SK-N-SH (cell line): ENCODE measurements at regions not wholly inside any gene's neighbourhood (a gene's known extent, or its start where the extent isn't known, plus 50 kb on each side); places are given as distances from the start of the nearest gene placed in this dataset.

Source experiments
- CTCF ChIA-PET: fragments of 300-600, 350-600 bp; formaldehyde crosslinking; extraction: SDS; loops from one replicate; lab custom pipeline; 2021; lab: Yijun Ruan, JAX
- POLR2A ChIA-PET: fragments of 350-600 bp; sonication (Branson Sonifier 250); formaldehyde crosslinking; extraction: SDS; loops from one replicate; lab custom pipeline; 2020; ENCODE audit warnings: antibody characterized with exemption, inconsistent platforms; lab: Yijun Ruan, JAX
- DNase-seq: peaks from one replicate; pipeline ENCODE4 v3.0.0; 2012
- H2AFZ ChIP-seq: fragments of 200-600 bp; sonication (generic); 2 replicates; pipeline ENCODE4 v1.8.1; 2016; ENCODE audit warnings: antibody characterized with exemption, mild to moderate bottlenecking, low read depth
- H3F3A ChIP-seq: fragments of 200-600 bp; sonication (generic); replicated peaks from 2 replicates; pipeline ENCODE3; 2016; ENCODE audit warnings: antibody characterized with exemption, mild to moderate bottlenecking; ENCODE audit not compliant: insufficient read depth
- H3K27ac ChIP-seq, 2 experiments: fragments of 200-500 bp in 1 of 2; fragments of 200-600 bp in 1 of 2; sonication (Bioruptor generic) in 1 of 2; sonication (generic), shearing (Covaris generic) in 1 of 2; 2 replicates each; pipeline versions ENCODE4 v1.5.1 to v1.6.1; 2014 to 2016; ENCODE audit warnings: low read depth in 2 of 2, inconsistent platforms in 1 of 2, low read length in 1 of 2, mild to moderate bottlenecking in 1 of 2, mixed read lengths in 1 of 2
- H3K27me3 ChIP-seq: fragments of 200-600 bp; sonication (generic), shearing (Covaris generic); 2 replicates; pipeline ENCODE4 v1.6.1; 2016; ENCODE audit warnings: mixed run types; ENCODE audit not compliant: insufficient read depth
- H3K36me3 ChIP-seq, 2 experiments: fragments of 200-500 bp in 1 of 2; fragments of 200-600 bp in 1 of 2; sonication (Bioruptor generic) in 1 of 2; sonication (generic) in 1 of 2; replicated peaks in 1 of 2; 2 replicates each; pipeline versions ENCODE3 to v1.5.1; 2014 to 2016; ENCODE audit warnings: low read length in 1 of 2, mild to moderate bottlenecking in 1 of 2; ENCODE audit not compliant: insufficient read depth in 2 of 2, control insufficient read depth in 1 of 2
- H3K4me1 ChIP-seq, 2 experiments: fragments of 200-500 bp in 1 of 2; fragments of 200-600 bp in 1 of 2; sonication (Bioruptor generic) in 1 of 2; sonication (generic), shearing (Covaris generic) in 1 of 2; 2 replicates each; pipeline versions ENCODE4 v1.5.1 to v1.6.1; 2014 to 2016; ENCODE audit warnings: low read depth in 1 of 2, low read length in 1 of 2, mixed run types in 1 of 2; ENCODE audit not compliant: insufficient read depth in 2 of 2, control insufficient read depth in 1 of 2
- H3K4me2 ChIP-seq: fragments of 200-600 bp; sonication (generic), shearing (Covaris generic); 2 replicates; pipeline ENCODE4 v1.6.1; 2017; ENCODE audit warnings: mixed run types
- H3K4me3 ChIP-seq, 2 experiments: fragments of 200-500 bp in 1 of 2; fragments of 200-600 bp in 1 of 2; sonication (Bioruptor generic) in 1 of 2; sonication (generic), shearing (Covaris generic) in 1 of 2; 2 replicates each; pipeline versions ENCODE4 v1.5.1 to v1.8.1; 2014 to 2016; ENCODE audit warnings: low read depth in 2 of 2, inconsistent platforms in 1 of 2, low read length in 1 of 2, mild to moderate bottlenecking in 1 of 2, mixed read lengths in 1 of 2, moderate library complexity in 1 of 2
- H3K79me2 ChIP-seq: fragments of 200-600 bp; sonication (generic); 2 replicates; pipeline ENCODE4 v1.8.1; 2017; ENCODE audit warnings: mild to moderate bottlenecking; ENCODE audit not compliant: insufficient read depth
- H3K9ac ChIP-seq: fragments of 200-600 bp; sonication (generic); 2 replicates; pipeline ENCODE4 v1.6.1; 2017; ENCODE audit warnings: mixed run types
- H3K9me2 ChIP-seq: fragments of 200-600 bp; sonication (generic); 2 replicates; pipeline ENCODE4 v1.6.1; 2017; ENCODE audit warnings: mixed run types
- H3K9me3 ChIP-seq: fragments of 200-600 bp; sonication (generic); 2 replicates; pipeline ENCODE4 v1.6.1; 2017; ENCODE audit warnings: mixed run types, mild to moderate bottlenecking, moderate library complexity
- H4K20me1 ChIP-seq: fragments of 200-600 bp; sonication (generic); 2 replicates; pipeline ENCODE4 v1.6.1; 2017; ENCODE audit warnings: mild to moderate bottlenecking, mixed run types; ENCODE audit not compliant: insufficient read depth
- CHD2 ChIP-seq: fragments of 150-350 bp; IDR thresholded peaks from 2 replicates; pipeline ENCODE4 v1.6.1; 2018; ENCODE audit warnings: low read length; ENCODE audit not compliant: partially characterized antibody
- ELF1 ChIP-seq: IDR thresholded peaks from 2 replicates; pipeline ENCODE4 v1.4.0; 2012
- EP300 ChIP-seq, 2 experiments: IDR thresholded peaks; 2 replicates each; pipeline versions ENCODE4 v1.4.0 to v1.6.1; 2012; ENCODE audit warnings: borderline replicate concordance in 1 of 2, low read depth in 1 of 2, low read length in 1 of 2
- EZH2phosphoT487 ChIP-seq: fragments of 200-600 bp; sonication (generic); IDR thresholded peaks from 2 replicates; pipeline ENCODE4 v1.6.1; 2017; ENCODE audit warnings: low read depth, mixed run types, mild to moderate bottlenecking, antibody characterized with exemption, moderate library complexity, borderline replicate concordance
- FOSL2 ChIP-seq: IDR thresholded peaks from 2 replicates; pipeline ENCODE4 v1.4.0; 2012; ENCODE audit warnings: low read depth, mild to moderate bottlenecking, moderate library complexity, borderline replicate concordance
- FOXJ3 ChIP-seq: sonication (generic); formaldehyde crosslinking; IDR thresholded peaks from 2 replicates; pipeline ENCODE4 v1.5.1; 2020; ENCODE audit warnings: mild to moderate bottlenecking, missing genetic modification reagents
- GABPA ChIP-seq: IDR thresholded peaks from 2 replicates; pipeline ENCODE4 v1.4.0; 2012; ENCODE audit warnings: low read depth, mild to moderate bottlenecking
- IRF3 ChIP-seq: fragments of 150-350 bp; IDR thresholded peaks from 2 replicates; pipeline ENCODE4 v1.6.1; 2016; ENCODE audit warnings: mild to moderate bottlenecking, low read depth, low read length
- JUND ChIP-seq: IDR thresholded peaks from 2 replicates; pipeline ENCODE4 v1.4.0; 2012
- MAX ChIP-seq: IDR thresholded peaks from 2 replicates; pipeline ENCODE4 v1.4.0; 2012; ENCODE audit warnings: low read depth
- NFIC ChIP-seq: IDR thresholded peaks from 2 replicates; pipeline ENCODE4 v1.4.0; 2012; ENCODE audit warnings: borderline replicate concordance
- POLR2AphosphoS5 ChIP-seq: IDR thresholded peaks from 2 replicates; pipeline ENCODE4 v1.6.1; 2012; ENCODE audit warnings: low read depth, low read length
- REST ChIP-seq: IDR thresholded peaks from 2 replicates; pipeline ENCODE4 v1.6.1; 2012; ENCODE audit warnings: mild to moderate bottlenecking, low read depth, low read length, moderate library complexity
- TCF12 ChIP-seq: IDR thresholded peaks from 2 replicates; pipeline ENCODE4 v1.4.0; 2012
- TEAD4 ChIP-seq: IDR thresholded peaks from 2 replicates; pipeline ENCODE4 v1.4.0; 2012; ENCODE audit warnings: mild to moderate bottlenecking, borderline replicate concordance; ENCODE audit not compliant: insufficient read depth
- USF2 ChIP-seq: fragments of 150-350 bp; IDR thresholded peaks from 2 replicates; pipeline ENCODE4 v1.6.1; 2017; ENCODE audit warnings: antibody characterized with exemption, low read length, low read depth, borderline replicate concordance
- WGBS: methylation state at CpG from one replicate; pipeline ENCODE4 v1.1.6; 2017; ENCODE audit warnings: low lambda C conversion rate; 5-methylcytosine and 5-hydroxymethylcytosine counted together

GRCh38 chr14:71492346-71492745 lies 439.9 kb upstream of the RGS6 start:
- H3K4me3 ChIP-seq, result no peak overlapping the region
- 100% methylated on average over 5 of the region's 5 CpGs for WGBS
- no peak overlapping the region for H3K9ac ChIP-seq
- H3K9me3 ChIP-seq, result peaks cover 10% of the 10 kb centered on the region; the same call in 1 of the 2 replicates
- H2AFZ ChIP-seq, result no peak overlapping the region
- H3K9me2 ChIP-seq, result no peaks in the 10 kb centered on the region
- no peak overlapping the region for H3K27ac ChIP-seq
- no peak overlapping the region for H3K4me2 ChIP-seq
- peaks cover 0 to 8% of the 10 kb centered on the region in 2 experiments for H3K36me3 ChIP-seq
- ChIA-PET POLR2A (interaction anchor here (0.6 kb wide), 2 partner anchors 23 to 286 kb away, joined by 3 read pairs; no protein-coding TSS in a partner anchor), CTCF (interaction anchor here (1.1 kb wide), 1 partner anchor 8 kb away, joined by 3 read pairs; no protein-coding TSS in a partner anchor)
- DNase-seq, result no peak
- H3K4me1 ChIP-seq, result peaks cover 0 to 11% of the 10 kb centered on the region in 2 experiments; a peak in 2 of 4 replicates
- H3K27me3 ChIP-seq, result no peaks in the 10 kb centered on the region
- H3F3A ChIP-seq, result peaks cover 16% of the 10 kb centered on the region
- TF ChIP-seq NFIC (no peak), EZH2phosphoT487 (no peak), GABPA (no peak), TCF12 (no peak), ELF1 (no peak), MAX (no peak), FOSL2 (no peak), POLR2AphosphoS5 (no peak), EP300 (IDR thresholded peaks at IDR 0.05; ENCODE audit: borderline replicate concordance in 1 of 2, low read depth in 1 of 2, low read length in 1 of 2) (no peak), FOXJ3 (CRISPR knock-in tag) (no peak), REST (no peak)
- TF ChIP-seq, all 33 proteins: peak for 0
- H4K20me1 ChIP-seq, result no peaks in the 10 kb centered on the region
- H3K79me2 ChIP-seq, result peaks cover 72% of the 10 kb centered on the region

- Histone ChIP-seq H3K4me2 (0 out of 2 replicates have a peak overlapping the region, but pooled peaks have one; percentile 4), H2AFZ (no peak overlapping the region), H4K20me1 (no peaks in the 10 kb centered on the region), H3K27me3 (no peaks in the 10 kb centered on the region), H3K9ac (no peak overlapping the region), H3K4me1 (no peaks in the 10 kb centered on the region; a peak in 1 of 4 replicates), H3K36me3 (peaks cover 0 to 8% of the 10 kb centered on the region in 2 experiments), H3K9me2 (no peaks in the 10 kb centered on the region), H3K27ac (no peak overlapping the region; a peak in 1 of 4 replicates), H3K9me3 (peaks cover 10% of the 10 kb centered on the region; the same call in 1 of the 2 replicates), H3F3A (peaks cover 2% of the 10 kb centered on the region), H3K79me2 (peaks cover 67% of the 10 kb centered on the region), H3K4me3 (no peak overlapping the region)
- DNase-seq, result no peak
- CTCF ChIA-PET, result interaction anchor here (1.0 kb wide), 1 partner anchor 14 kb away, joined by 3 read pairs; no protein-coding TSS in a partner anchor
- POLR2A ChIA-PET, result no interaction called here
- 40% methylated on average over 2 of the region's 2 CpGs for WGBS
- TF ChIP-seq NFIC, result peak; percentile 45; the same call in 1 of the 2 replicates
- no peak for TF ChIP-seq FOXJ3 (CRISPR knock-in tag)
- peak; percentile 65; the same call in 1 of the 2 replicates for TF ChIP-seq TCF12
- TF ChIP-seq FOSL2, result peak; percentile 59
- no peak for TF ChIP-seq POLR2AphosphoS5
- TF ChIP-seq IRF3, result no peak
- no peak for TF ChIP-seq USF2
- TF ChIP-seq TEAD4, result 0 out of 2 replicates have a peak, but pooled peaks have one; percentile 7
- no peak for TF ChIP-seq EZH2phosphoT487
- no peak for TF ChIP-seq CHD2
- no peak for TF ChIP-seq REST
- TF ChIP-seq JUND, result peak; percentile 39
These were observed 434.6 kb upstream of the RGS6 start for GRCh38 chr14:71497645-71498086.
